GM18520 (cell line): ENCODE measurements at regions not wholly inside any gene's neighbourhood (a gene's known extent, or its start where the extent isn't known, plus 50 kb on each side); places are given as distances from the start of the nearest gene placed in this dataset.
"Not testable (repeated sequence)": the region's sequence is repeated elsewhere in the genome, so short reads cannot be mapped to it uniquely, and the experiment has no call there.

Source experiments
- ATAC-seq: cut with Tn5 transposase; IDR thresholded peaks from one replicate; pipeline ENCODE4 v1.9.1; 2021; ENCODE audit not compliant: unreplicated experiment

DNA sequence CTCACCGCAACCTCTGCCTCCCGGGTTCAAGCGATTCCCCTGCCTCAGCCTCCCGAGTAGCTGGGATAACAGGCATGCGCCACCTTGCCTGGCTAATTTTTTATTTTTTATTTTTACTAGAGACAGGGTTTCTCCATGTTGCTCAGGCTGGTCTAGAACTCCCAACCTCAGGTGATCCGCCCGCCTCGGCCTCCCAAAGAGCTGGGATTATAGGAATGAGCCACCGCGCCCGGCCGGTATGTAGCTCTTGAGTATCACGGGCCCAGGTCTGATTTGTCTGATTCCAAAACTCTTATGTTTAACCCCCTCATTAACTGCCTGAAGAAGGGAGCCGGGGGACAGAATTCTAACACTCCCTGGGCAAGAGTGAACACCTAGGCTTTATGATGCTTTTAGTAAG, 91.7 kb upstream of the OLIG2 start:
- ATAC-seq: not testable (repeated sequence)

DNA sequence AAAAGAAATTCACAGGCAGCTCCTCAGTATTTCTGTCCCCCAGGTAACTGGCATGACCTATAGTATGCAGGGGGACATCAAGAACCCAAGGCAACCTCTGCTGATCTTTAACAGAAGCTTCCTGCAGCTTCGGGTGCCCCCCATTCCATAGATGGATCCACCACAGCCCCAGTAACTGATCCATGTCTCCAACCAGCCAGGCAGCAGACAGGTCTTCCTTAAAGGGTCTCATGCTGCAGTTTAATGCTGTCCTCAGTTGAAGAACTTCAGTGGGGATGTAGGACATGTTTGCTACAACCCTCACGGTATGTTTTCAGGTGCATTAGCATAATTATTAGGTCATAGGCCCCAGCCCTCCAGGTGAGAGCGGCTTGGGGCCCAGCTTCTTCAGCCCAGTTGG, 90.9 kb upstream of the OLIG2 start:
- ATAC-seq: no peak

DNA sequence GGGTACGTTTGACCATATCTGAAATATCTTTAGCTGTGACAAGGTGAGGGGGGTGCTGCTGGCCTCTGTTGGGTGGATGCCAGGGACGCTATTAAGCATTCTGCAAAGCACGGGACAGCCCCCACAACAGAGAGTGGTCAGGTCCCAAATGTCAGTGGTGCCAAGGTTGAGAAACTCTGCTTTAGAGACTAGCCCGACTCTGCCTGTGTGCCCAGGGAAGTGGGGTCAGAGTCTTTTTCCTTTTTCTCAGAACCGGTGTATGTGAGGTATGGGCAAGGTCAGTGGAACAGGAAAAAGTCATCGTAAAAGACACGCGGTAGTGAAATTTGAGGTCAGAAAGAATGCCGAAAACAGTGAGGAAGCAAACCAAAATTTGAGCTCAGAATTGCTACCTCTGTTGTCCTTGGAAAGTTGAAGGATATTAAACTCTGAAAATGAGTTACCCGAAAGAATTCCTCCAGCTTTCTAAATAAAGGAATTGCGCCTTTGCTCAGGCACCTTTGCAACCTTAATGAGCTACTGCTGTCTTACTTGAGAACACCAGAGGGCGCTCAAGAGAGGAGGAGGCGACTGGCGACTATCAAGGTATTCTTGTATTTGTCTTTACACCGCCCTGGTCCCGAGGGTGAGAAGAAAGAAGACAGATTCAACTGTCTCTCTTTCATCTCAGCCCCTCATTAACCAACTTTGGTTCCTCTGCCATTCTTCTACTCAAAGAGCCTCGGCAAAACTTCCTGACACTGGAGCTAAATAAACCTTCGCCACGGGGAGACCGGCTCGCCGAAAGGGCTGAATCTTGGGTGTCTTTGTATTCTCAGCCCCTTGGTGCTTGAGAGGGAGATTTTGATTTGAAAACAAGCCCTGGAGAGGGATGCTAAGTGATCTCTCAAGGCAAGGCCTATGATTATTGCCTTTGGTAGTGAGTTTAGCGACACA, 85.4 kb upstream of the OLIG2 start:
- ATAC-seq: no peak

DNA sequence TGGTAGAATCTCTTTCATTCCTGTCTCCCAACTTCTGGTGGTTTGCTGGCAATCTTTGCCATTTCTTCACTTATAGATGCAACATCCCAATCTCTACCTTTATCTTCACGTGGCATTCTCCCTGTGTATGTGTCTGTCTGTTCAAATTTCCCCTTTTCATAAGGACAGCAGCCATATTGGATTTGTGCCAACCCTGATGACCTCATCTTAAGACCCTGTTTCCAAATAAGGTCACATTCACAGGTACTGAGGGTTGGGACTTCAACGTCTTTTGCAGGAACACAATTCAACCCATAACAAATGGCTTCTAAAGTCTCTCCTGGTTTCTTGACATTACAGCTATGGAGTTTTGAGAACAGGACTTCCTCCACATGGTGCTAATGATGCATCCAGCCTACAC, 84.5 kb upstream of the OLIG2 start:
- ATAC-seq: no peak

DNA sequence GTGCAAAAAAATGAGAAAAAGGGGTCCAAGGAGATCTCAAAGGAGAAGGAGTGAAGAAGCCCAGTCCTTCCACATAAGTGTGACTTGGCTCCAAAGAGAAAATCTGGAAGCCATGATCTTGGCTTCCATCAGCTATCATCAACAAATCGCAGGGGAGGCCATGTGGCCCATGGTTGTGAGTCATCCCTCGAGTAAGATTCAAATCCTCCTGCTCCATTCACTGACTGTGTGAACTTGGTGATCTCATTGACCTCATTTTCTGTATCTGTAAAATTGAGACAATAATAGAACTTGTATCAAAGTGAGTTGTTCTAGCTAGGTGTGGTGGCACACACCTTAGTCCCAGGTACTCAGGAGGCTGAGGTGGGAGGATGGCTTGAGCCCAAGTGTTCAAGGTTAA, 79.1 kb upstream of the OLIG2 start:
- no peak for ATAC-seq

DNA sequence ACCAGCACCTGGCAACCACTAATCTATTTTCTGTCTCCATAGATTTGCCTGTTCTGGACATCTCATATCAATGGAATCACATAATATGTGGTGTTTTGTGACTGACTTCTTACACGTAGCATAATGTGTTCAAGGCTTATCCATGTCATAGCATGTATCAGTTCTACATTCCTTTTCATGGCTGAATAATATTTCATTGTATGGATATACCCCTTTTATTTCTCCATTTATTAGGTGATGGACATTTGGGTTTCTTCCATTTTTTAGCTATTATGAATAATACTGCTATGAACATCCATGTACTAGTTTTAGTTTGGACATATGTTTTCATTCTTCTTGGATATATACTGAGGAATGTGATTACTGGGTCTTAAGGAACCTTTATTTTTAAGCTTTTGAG, 78.0 kb upstream of the OLIG2 start:
- ATAC-seq: no peak

DNA sequence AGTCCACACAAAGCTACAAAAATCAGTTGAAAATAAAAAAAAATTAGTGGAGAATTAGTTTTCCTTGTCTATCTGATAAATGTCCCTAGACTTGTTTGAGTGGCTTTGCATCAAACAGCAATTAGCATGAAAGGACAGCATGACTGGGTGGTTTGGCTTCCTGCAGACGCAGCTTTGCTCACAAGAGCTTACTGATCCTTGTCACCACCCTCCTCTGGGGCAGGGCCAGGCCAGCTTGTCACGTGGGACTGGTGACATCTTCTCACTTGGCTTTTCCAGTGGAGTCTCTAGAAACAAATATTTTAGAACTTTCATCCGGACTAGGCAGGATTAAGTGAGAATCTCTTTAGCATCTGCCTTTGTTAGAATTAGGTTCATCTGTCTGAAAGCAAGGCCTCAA, 76.0 kb upstream of the OLIG2 start:
- ATAC-seq: no peak

DNA sequence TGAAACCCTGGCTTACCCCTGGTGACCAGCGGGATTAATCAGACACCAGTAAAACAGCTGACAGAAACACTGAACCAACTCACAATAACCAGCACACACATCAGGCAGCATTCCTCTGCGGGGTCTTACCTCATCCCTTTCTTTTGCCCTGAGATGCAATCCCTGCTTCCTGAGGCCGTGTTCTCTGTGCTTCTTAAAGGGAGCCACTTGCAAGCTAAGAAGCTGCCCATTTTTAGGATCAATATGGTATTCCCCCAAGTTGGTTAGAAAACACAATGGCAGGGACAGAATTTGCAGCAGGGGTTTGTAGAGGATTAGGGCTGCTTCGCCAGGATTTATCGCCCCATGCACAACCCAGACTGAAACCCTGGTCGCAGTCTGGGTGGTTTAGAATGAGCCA, 74.7 kb upstream of the OLIG2 start:
- ATAC-seq: no peak

DNA sequence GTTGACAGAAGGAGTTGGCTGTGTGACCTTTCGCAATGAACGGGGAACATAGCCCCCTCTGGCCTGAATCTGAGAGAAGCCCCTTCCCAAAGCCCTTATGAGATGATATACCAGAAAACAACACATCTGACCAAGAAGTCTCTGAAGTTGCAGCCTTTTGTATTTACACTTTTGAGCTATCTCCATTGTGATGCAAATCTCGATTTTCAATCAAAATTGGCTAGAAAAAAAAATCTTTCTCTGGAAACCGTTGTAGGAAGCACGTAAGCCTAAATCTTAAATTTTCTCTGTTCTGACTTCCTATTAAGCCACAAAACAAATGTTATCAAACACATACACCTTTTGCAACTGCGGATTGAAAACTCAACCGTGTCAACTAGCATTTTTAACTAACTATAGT, 71.4 kb upstream of the OLIG2 start:
- no peak for ATAC-seq

DNA sequence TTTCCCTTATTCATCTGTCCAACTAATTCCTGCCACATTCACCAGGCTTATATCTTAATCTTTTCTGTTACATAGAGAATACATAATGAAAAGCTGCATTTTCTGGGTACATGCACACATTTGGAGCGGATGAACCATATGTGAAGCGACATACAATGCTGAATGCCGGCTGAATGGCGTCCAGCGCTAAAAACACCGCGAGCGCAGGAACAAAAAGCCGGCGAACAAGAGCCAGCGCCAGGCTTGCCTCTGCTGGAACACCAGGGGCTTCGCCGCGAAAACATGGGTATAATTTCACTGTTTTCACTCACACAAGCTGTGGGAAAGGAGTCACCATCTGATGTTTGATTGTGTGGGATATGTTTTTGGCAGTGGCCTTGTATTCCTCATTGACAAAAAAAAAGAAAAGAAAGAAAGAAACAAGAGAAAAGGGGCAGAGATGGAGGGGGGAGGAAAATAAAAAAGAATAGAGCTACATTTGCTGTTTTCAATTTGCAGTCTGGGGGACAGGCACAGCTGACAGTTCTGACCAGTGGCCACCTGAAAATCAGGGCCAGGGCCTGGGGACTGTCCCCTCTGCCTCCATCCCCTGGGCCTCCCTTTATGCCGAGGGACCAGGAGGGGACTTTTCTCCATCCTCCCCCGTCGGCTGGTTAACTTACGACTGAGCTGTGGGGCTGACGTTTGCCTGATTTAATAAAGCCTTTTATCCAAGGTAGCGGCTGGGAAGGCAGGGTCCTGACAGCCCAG, 70.2 kb upstream of the OLIG2 start:
- ATAC-seq: no peak

DNA sequence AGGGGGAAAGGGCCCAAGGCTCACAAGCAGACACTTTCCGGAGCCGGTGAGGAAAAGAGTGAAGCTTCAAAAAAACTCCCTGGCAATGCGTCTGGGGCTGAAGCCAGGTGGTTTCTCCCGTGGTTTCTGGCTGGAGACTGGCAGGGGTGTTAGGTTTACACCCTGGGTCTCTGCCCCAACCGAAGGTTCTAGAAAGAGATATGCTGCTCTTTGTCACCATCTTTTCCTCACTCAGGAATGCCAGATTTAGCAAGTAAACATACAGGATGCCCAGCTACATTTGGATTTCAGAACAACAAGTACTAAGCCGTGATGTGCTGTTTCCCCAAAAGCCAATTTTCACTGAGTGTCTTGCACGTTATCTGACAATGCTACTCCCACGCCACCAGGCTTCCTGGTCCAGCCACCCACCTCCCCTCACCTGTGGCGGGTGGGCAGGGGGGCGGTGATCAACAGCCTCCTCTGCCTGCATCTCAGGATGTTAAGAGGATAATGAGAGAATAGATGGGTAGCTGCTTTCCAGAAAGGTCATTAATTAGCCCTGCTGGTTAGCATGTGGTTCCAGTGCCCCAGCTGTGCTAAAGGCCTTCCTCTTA, 69.6 kb upstream of the OLIG2 start:
- ATAC-seq: no peak

DNA sequence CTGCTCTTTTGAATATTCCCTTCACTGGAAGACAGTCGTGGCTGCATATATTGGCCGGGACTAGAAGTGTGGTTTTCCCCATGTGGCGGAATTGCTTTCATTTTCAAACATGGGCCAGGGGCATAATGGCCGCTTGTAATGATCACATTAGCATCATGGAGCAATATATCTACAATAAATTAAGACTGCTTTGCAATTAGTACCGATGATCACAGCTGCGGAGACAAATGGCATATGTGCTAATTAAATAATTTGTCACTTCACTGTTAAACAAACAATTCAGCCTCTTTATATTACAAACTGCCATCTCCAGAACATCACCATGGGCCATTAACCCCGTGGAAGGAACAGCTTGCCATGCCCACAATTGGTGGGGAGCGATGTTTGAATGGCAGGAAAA, 68.2 kb upstream of the OLIG2 start:
- no peak for ATAC-seq

DNA sequence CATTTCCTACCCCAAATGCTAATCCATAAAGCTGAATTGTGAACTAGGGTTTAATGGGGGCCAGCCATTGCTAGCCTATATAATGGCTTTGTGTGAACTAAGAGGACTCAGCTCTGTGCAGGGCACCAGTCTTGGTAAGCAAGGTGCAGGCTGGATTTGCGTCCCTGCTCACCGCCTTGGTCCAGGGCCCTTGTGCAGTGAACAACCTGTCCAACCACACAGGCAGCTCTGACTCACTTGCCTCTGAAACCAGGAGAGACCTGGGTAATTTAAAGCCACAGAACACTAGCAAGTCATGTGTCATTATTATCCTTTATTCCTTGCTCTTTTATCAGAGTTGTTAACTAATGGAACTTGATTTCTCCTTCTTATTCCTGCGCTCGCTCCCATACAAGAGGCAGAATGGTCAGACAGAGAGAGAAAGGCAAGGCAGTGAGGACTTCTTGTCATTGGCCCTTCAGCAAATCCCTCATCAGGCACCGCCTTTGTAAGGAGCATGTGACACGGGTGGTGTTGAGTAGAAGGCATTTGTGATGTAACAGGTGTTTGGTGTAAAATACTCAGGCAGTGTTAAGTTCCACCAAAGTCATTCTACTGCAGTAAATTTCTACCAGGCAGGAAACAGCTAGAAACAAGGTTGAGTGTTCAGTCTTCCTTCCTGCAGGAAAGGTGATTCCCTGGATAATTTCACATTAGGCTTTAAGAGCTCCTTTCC, 67.3 kb upstream of the OLIG2 start:
- ATAC-seq: no peak

DNA sequence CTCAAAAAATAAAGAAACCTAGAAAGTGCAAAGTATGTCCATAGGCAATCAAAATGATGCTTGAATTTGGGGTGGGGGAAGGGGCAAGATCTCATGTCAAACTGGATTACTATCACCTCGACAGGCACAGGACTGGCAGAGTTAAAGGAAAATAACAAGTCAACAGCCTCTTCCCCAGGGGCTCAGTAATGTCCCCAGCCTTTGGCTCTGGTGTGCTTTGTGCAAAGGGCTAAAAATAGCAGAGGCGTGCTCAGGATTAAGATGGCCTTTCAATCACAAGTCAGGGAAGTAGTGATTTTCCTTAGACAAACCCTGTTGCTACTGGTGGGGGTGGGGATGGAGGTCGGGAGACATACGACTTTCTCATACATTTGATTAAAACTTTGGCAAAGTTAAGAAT, 63.5 kb upstream of the OLIG2 start:
- ATAC-seq: no peak

DNA sequence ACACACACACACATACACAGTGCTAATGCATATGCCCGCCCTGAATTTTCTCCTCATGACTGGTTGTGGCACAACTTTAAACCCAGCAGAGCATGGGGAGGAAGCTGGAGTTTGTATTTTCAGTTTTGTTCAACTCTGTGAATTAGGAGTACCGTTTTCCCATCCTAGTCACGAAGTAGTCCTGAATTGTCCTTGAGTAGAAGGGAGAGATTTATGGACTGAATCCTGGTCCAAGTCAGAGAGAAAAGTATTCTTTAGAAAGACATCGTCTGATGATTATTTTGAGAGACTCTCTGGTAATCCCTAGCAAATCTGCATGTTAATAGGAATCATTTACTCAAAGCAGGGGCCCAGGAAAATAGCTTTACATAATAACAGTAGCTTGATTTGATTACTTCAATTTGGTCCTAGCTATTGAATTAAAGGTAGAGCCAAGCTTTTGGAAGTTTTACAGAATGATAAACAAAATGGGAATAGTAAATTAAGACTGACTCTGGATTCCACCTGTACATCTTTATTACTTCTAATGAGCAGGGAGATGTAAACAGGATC, 60.5 kb upstream of the OLIG2 start:
- no peak for ATAC-seq

DNA sequence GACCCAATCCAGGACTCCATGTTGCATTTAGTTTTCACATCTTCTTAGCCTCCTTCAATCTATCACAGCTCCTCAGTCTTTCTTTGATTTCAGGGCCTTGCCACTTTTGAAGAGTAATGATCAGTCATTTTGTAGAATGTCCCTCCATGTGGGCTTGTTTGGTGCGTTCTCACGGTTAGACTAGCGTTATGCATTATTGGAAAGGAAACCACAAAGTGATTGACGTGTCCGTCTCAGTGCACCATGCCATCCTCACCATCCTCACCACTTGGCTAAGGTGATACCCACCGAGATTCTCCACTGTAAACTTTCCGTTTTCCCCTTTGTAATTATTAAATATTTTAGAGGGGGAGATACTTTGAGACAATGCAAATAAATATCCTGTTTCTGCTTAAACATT, 59.6 kb upstream of the OLIG2 start:
- no peak for ATAC-seq

DNA sequence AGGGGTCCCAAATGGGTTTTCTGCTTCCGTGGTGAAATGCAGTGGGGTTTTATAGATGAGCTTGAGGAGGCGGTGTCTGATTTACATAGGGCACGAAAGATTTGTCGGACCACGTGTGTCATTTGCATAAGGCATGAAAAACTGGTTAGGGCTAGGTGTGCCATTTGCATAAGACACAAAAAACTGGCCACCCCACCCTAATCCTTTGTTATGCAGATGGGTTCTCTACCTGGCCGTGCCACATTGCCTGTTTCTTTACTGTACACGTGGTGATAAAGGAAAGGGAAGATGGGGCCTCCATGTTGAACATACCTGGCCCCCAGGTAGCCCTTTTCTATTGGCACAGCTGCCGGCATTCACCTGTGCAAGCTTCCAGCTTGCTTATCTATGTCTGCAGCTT, 57.6 kb upstream of the OLIG2 start:
- ATAC-seq: not testable (repeated sequence)

DNA sequence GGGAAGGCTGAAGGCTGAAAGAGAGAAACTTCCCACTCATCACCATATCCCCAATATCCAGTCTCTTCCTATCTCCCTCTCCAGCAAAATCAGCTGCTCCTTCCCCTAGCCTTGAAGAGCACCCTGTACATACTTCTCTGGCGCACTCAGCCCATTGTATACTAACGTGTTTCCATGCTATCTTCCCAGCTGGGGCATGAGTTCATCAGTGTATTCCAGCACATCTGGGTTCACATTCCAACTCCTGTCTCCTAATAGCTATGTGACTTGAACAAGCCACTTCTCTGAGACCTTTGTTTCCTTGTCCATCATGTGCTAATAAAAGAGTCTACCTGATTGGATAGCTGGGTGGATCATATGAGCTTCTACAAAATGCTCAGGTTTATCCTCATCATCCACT, 51.1 kb upstream of the OLIG2 start:
- no peak for ATAC-seq

DNA sequence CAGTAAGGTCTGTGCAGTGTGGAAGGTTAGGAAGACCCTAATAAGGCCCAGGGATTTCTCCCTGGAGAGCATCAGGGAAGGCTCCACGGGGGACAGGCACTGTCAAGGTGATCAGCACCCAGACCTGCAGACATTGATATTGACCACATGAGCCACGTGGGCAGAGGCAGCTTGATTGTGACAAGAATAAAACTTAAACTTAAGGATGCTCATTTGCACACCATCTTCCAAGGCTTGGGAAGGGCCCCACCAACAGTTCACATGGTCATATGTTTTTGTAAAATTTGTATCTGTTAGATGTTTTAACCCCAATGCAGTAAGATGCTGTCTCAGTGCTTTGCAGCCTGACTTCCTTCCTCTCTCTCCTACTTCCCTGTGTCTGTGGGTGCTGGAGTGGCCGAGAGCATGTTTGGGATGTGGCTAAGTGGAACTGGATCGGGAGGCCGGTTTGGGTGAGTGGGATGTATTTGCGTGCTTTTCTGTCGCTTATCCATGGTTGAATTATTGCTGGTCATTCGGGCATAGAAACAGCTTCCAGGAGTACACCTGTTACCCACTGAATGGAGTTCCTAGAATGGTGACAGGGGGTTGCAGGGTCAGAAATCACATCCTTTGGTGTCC, 49.8 kb upstream of the OLIG2 start:
- ATAC-seq: no peak
